Bronchial epithelial cell (primary cell): ENCODE measurements at regions not wholly inside any gene's neighbourhood (a gene's known extent, or its start where the extent isn't known, plus 50 kb on each side); places are given as distances from the start of the nearest gene placed in this dataset.

ENCODE experiments used
- DNase-seq: peaks from one replicate; pipeline ENCODE4 v3.0.0-alpha.2; 2010; ENCODE audit warnings: low read depth
- FAIRE-seq: peaks from 2 replicates; lab custom pipeline; 2011; peaks lifted over from hg19 to GRCh38; lab: Jason Lieb, UNC
- H3K27me3 ChIP-seq: 2 replicates; pipeline ENCODE4 v1.5.1; 2011; ENCODE audit warnings: low read length; ENCODE audit not compliant: control insufficient read depth, insufficient read depth
- H3K36me3 ChIP-seq: 2 replicates; pipeline ENCODE4 v1.5.1; 2011; ENCODE audit warnings: low read length; ENCODE audit not compliant: control insufficient read depth, insufficient read depth
- H3K4me3 ChIP-seq: 2 replicates; pipeline ENCODE4 v1.5.1; 2011; ENCODE audit warnings: mild to moderate bottlenecking, low read depth, low read length, control low read depth
- CTCF ChIP-seq: IDR thresholded peaks from 2 replicates; pipeline ENCODE4 v1.5.1; 2011; ENCODE audit warnings: mild to moderate bottlenecking, moderate library complexity, low read length, control low read depth, inconsistent platforms; ENCODE audit not compliant: insufficient read depth, severe bottlenecking

GRCh38 chr17:5947701-5948180 is 122.4 kb upstream of the WSCD1 start:
- H3K4me3 ChIP-seq: no peak overlapping the region
- no peaks in the 10 kb centered on the region for H3K27me3 ChIP-seq
- TF ChIP-seq CTCF: no peak
- DNase-seq: no peak
- no peaks in the 10 kb centered on the region for H3K36me3 ChIP-seq
- FAIRE-seq: no peak

- FAIRE-seq: no peak
- no peak for DNase-seq
- no peak for TF ChIP-seq CTCF
- Histone ChIP-seq H3K36me3 (no peaks in the 10 kb centered on the region), H3K27me3 (no peaks in the 10 kb centered on the region), H3K4me3 (no peak overlapping the region)
These were observed 121.4 kb upstream of the WSCD1 start for GRCh38 chr17:5948811-5949210.

GRCh38 chr17:5950878-5951277 is 119.3 kb upstream of the WSCD1 start:
- FAIRE-seq: no peak
- H3K36me3 ChIP-seq: no peaks in the 10 kb centered on the region
- H3K27me3 ChIP-seq: no peaks in the 10 kb centered on the region
- DNase-seq: no peak
- no peak overlapping the region for H3K4me3 ChIP-seq
- no peak for TF ChIP-seq CTCF

GRCh38 chr17:5951912-5952311 is 118.3 kb upstream of the WSCD1 start:
- FAIRE-seq (no peak), DNase-seq (no peak)
- H3K36me3 ChIP-seq: no peaks in the 10 kb centered on the region
- H3K27me3 ChIP-seq: no peaks in the 10 kb centered on the region
- H3K4me3 ChIP-seq: no peak overlapping the region
- TF ChIP-seq CTCF: no peak

- no peaks in the 10 kb centered on the region for H3K36me3 ChIP-seq
These were observed 117.7 kb upstream of the WSCD1 start for GRCh38 chr17:5952518-5952917.

More at GRCh38 chr17:5952518-5952917, 117.7 kb upstream of the WSCD1 start:
- Histone ChIP-seq H3K4me3 (no peak overlapping the region), H3K27me3 (no peaks in the 10 kb centered on the region)
- DNase-seq (no peak), FAIRE-seq (no peak)
- no peak for TF ChIP-seq CTCF
